Peyer's patch (tissue), 4 donors: ENCODE measurements at regions not wholly inside any gene's neighbourhood (a gene's known extent, or its start where the extent isn't known, plus 50 kb on each side); places are given as distances from the start of the nearest gene placed in this dataset.

Source experiments
- DNase-seq, 3 donors: peaks; one replicate each; pipeline ENCODE4 v3.0.0-alpha.2; 2017 to 2019
- H3K27ac ChIP-seq, 4 donors: fragments of 200-600 bp; sonication (generic); one replicate each; pipeline ENCODE4 v1.5.1; 2016 to 2019
- H3K27me3 ChIP-seq, 2 donors: fragments of 200-600 bp; sonication (generic); one replicate each; pipeline ENCODE4 v1.5.1; 2019
- H3K36me3 ChIP-seq, 3 donors: fragments of 200-600 bp; sonication (generic); one replicate each; pipeline ENCODE4 v1.5.1; 2016 to 2019
- H3K4me1 ChIP-seq, 4 donors: fragments of 200-600 bp; sonication (generic); one replicate each; pipeline ENCODE4 v1.5.1; 2016 to 2019
- H3K4me3 ChIP-seq, 4 donors: fragments of 200-600 bp; sonication (generic); 1 replicate in 3 of 4; 2 replicates in 1 of 4; pipeline ENCODE4 v1.5.1; 2016 to 2019; ENCODE audit warnings: mild to moderate bottlenecking in 1 of 4
- H3K9me3 ChIP-seq, 4 donors: fragments of 200-600 bp; sonication (generic); one replicate each; pipeline ENCODE4 v1.5.1; 2016 to 2019; ENCODE audit warnings: mild to moderate bottlenecking in 1 of 4
- POLR2A ChIP-seq, 2 donors: fragments of 450-650 bp; IDR thresholded peaks; one replicate each; pipeline ENCODE4 v1.5.1; 2017; ENCODE audit warnings: antibody characterized with exemption in 2 of 2, mild to moderate bottlenecking in 2 of 2, moderate library complexity in 2 of 2
- TF ChIP-seq, protein P1 (sequence below), 6 experiments: fragments of 450-650 bp in 4 of 6; fragments of 200-600 bp in 2 of 6; sonication (generic) in 1 of 6; IDR thresholded peaks; one replicate each; pipeline ENCODE4 v1.5.1; 2017 to 2019; ENCODE audit warnings: antibody characterized with exemption in 6 of 6, mild to moderate bottlenecking in 3 of 6, moderate library complexity in 1 of 6

DNA sequence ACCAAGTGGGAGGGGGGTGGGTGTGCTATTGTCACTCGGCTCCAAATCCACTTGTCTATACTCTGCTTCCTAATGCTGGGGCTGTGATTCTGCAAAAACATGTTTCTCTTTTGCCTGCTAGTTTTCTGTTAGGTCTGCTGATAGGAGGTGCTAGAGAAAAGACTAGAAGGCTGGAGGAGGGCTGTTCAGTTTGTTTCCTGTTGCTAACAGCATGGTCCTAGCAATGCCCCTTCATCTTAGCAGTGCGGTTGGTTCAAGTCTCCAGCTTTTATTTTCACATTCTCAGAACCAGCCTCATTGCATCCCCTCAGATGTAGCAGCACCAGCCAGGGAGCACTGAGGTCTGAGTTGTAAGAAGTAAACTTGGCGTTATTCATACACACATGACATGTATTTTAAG lies 310.2 kb downstream of the YTHDC2 start:
- H3K4me3 ChIP-seq: no peak overlapping the region
- TF ChIP-seq, protein P1, sequence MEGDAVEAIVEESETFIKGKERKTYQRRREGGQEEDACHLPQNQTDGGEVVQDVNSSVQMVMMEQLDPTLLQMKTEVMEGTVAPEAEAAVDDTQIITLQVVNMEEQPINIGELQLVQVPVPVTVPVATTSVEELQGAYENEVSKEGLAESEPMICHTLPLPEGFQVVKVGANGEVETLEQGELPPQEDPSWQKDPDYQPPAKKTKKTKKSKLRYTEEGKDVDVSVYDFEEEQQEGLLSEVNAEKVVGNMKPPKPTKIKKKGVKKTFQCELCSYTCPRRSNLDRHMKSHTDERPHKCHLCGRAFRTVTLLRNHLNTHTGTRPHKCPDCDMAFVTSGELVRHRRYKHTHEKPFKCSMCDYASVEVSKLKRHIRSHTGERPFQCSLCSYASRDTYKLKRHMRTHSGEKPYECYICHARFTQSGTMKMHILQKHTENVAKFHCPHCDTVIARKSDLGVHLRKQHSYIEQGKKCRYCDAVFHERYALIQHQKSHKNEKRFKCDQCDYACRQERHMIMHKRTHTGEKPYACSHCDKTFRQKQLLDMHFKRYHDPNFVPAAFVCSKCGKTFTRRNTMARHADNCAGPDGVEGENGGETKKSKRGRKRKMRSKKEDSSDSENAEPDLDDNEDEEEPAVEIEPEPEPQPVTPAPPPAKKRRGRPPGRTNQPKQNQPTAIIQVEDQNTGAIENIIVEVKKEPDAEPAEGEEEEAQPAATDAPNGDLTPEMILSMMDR (IDR thresholded peaks at IDR 0.05): no peak
- no peak for TF ChIP-seq POLR2A (IDR thresholded peaks at IDR 0.05)
- no peaks in the 10 kb centered on the region for H3K27me3 ChIP-seq
- no peak overlapping the region for H3K27ac ChIP-seq
- no peaks in the 10 kb centered on the region for H3K4me1 ChIP-seq
- no peaks in the 10 kb centered on the region for H3K9me3 ChIP-seq
- no peaks in the 10 kb centered on the region for H3K36me3 ChIP-seq
- no peak for DNase-seq

- no peaks in the 10 kb centered on the region for H3K27me3 ChIP-seq
- no peaks in the 10 kb centered on the region for H3K9me3 ChIP-seq
- no peak overlapping the region for H3K4me3 ChIP-seq
- no peak for DNase-seq
- no peaks in the 10 kb centered on the region for H3K36me3 ChIP-seq
- no peaks in the 10 kb centered on the region for H3K4me1 ChIP-seq
- H3K27ac ChIP-seq: no peak overlapping the region
- no peak for TF ChIP-seq POLR2A (IDR thresholded peaks at IDR 0.05)
- TF ChIP-seq, protein P1 (IDR thresholded peaks at IDR 0.05): no peak
Observed at GRCh38 chr5:113824307-113824706, 310.8 kb downstream of the YTHDC2 start.

GRCh38 chr5:113825176-113825575 lies 311.7 kb downstream of the YTHDC2 start:
- DNase-seq: no peak
- Histone ChIP-seq H3K36me3 (no peaks in the 10 kb centered on the region), H3K9me3 (no peaks in the 10 kb centered on the region), H3K4me1 (no peaks in the 10 kb centered on the region), H3K4me3 (no peak overlapping the region), H3K27ac (no peak overlapping the region), H3K27me3 (no peaks in the 10 kb centered on the region)
- TF ChIP-seq, protein P1 (IDR thresholded peaks at IDR 0.05): no peak
- TF ChIP-seq POLR2A (IDR thresholded peaks at IDR 0.05): no peak

GRCh38 chr5:113846941-113847340 lies 333.4 kb downstream of the YTHDC2 start:
- no peak for TF ChIP-seq POLR2A (IDR thresholded peaks at IDR 0.05)
- TF ChIP-seq, protein P1 (IDR thresholded peaks at IDR 0.05): no peak
- Histone ChIP-seq H3K4me3 (no peak overlapping the region), H3K27me3 (no peaks in the 10 kb centered on the region), H3K27ac (no peak overlapping the region), H3K36me3 (no peaks in the 10 kb centered on the region), H3K4me1 (no peaks in the 10 kb centered on the region), H3K9me3 (no peaks in the 10 kb centered on the region)
- no peak for DNase-seq

GRCh38 chr5:113864437-113864836 lies 350.9 kb downstream of the YTHDC2 start:
- Histone ChIP-seq H3K4me1 (no peaks in the 10 kb centered on the region), H3K27ac (no peak overlapping the region), H3K27me3 (no peaks in the 10 kb centered on the region), H3K4me3 (no peak overlapping the region), H3K9me3 (no peaks in the 10 kb centered on the region), H3K36me3 (no peaks in the 10 kb centered on the region)
- no peak for TF ChIP-seq POLR2A (IDR thresholded peaks at IDR 0.05)
- TF ChIP-seq, protein P1 (IDR thresholded peaks at IDR 0.05): no peak
- DNase-seq: no peak

DNA sequence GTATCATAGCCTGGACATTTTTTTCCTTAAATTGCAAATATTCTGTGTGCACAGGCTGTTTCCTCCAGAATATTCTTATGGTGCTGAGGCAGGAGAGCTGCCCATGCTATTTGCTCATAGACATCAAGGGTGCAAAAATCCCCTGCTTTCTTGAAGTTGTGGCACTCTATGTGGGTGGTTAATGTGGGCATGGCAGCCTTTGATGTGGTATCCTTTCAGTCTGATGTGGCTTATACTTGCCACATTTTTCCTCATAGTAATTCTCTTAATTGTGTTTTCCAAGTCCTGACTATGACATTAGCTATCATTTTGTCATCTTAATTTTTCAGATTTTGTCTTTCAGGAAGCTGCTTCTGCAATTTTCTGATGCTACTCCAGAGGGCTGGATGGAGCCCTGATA lies 353.3 kb downstream of the YTHDC2 start:
- no peaks in the 10 kb centered on the region for H3K4me1 ChIP-seq

More for the DNA sequence above, 353.3 kb downstream of the YTHDC2 start:
- Histone ChIP-seq H3K36me3 (no peaks in the 10 kb centered on the region), H3K27ac (no peak overlapping the region), H3K4me3 (no peak overlapping the region), H3K27me3 (no peaks in the 10 kb centered on the region), H3K9me3 (no peaks in the 10 kb centered on the region)
- no peak for TF ChIP-seq POLR2A (IDR thresholded peaks at IDR 0.05)
- TF ChIP-seq, protein P1 (IDR thresholded peaks at IDR 0.05): no peak
- no peak for DNase-seq
